Fibroblast of villous mesenchyme (primary cell): ENCODE measurements at regions not wholly inside any gene's neighbourhood (a gene's known extent, or its start where the extent isn't known, plus 50 kb on each side); places are given as distances from the start of the nearest gene placed in this dataset.

Experiments used
- DNase-seq: peaks from one replicate; pipeline ENCODE4 v3.0.0-alpha.2; 2010; ENCODE audit warnings: low read depth
- H3K4me3 ChIP-seq: 2 replicates; pipeline ENCODE4 v1.5.1; 2011; ENCODE audit warnings: low read depth, mild to moderate bottlenecking, low read length
- TF ChIP-seq, protein P1 (sequence below): IDR thresholded peaks from 2 replicates; pipeline ENCODE4 v1.5.1; 2012; ENCODE audit warnings: low read depth, mild to moderate bottlenecking, low read length; ENCODE audit not compliant: insufficient read depth

DNA sequence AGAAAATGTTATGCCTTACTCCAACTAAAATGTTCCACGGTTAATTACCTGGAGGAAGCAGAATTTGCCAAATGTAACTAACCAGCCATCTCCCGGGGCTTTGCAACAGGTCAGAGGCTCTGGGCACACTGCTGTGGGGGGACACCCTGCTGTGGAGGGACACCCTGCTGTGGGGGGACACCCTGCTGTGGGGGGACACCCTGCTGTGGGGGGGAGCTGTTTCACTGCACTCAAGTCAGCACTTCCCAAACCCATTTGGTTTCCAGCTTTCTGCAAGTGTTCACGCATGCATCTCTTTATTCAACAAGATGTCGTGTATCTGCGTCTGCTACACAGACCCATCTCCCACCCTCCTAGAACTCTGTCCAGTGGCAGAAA, 239.5 kb downstream of the C16orf95 start:
- no peak for DNase-seq
- TF ChIP-seq, protein P1, sequence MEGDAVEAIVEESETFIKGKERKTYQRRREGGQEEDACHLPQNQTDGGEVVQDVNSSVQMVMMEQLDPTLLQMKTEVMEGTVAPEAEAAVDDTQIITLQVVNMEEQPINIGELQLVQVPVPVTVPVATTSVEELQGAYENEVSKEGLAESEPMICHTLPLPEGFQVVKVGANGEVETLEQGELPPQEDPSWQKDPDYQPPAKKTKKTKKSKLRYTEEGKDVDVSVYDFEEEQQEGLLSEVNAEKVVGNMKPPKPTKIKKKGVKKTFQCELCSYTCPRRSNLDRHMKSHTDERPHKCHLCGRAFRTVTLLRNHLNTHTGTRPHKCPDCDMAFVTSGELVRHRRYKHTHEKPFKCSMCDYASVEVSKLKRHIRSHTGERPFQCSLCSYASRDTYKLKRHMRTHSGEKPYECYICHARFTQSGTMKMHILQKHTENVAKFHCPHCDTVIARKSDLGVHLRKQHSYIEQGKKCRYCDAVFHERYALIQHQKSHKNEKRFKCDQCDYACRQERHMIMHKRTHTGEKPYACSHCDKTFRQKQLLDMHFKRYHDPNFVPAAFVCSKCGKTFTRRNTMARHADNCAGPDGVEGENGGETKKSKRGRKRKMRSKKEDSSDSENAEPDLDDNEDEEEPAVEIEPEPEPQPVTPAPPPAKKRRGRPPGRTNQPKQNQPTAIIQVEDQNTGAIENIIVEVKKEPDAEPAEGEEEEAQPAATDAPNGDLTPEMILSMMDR = no peak
- H3K4me3 ChIP-seq = no peak overlapping the region

DNA sequence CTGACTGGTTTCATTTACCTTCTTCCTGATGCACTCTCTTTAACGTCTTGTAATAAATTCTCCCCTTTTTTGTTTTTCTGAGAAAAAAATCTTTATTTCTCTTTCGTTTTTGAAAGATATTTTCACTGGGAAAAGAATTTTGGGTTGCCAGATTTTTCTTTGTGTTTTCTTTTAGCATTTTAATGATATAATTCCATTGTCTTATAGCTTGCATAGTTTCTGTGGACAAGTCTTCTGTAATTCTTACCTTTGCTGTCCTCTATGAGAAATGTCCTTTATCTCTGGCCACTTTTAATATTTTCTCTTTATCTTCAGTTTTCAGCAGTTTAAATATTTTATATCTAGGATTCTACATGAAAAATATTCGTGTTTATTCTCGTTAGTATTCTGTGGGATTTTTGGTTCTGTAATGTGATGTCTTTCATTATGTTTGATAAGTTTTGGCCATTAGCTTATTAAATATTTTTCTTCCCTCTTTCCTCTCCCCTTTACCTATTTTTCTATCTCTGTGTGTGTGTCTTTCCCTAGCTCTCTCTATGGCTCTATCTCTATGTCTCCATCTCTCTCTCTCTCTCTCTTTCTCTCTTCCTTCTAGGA, 236.5 kb downstream of the C16orf95 start:
- TF ChIP-seq, protein P1 = no peak
- no peak overlapping the region for H3K4me3 ChIP-seq
- no peak for DNase-seq

DNA sequence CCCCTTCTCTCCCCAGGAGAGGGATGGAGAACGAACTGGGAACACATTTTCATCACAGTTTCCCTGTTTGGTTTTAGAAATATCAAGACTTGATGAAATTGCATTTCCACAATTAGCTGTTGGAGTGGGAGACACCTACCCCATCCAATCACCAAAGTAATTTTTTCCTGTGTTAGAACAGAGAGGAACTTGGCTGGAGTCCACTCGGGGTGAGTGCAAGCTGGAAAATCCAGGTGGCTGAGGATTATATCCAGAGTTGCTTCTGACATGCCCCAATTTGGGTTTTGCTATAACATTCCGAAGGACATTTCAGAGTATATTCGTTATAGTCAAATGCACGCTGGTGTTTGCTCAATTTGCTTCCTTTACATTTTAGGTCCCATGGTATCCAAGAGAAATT, 231.8 kb downstream of the C16orf95 start:
- no peak overlapping the region for H3K4me3 ChIP-seq
- DNase-seq = no peak
- TF ChIP-seq, protein P1 = no peak

DNA sequence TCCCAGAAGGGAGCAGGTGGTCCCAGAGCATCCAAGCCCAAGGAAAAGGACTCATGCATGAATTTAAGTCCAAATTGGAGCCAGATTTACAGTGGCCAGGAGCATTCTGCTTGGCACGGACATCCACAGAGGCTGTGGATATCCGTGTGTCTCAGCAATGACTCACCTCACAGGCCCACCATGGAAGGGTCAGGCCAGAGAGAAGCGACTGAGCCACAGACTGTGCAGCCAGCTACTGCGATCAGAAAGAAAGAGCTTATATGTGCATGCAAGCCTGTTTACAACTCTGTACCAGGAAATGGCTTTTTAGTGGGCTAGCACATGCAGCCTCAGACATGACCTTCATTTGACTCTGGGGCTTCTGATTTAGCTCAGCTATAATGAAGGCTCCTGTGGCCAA, 231.0 kb downstream of the C16orf95 start:
- TF ChIP-seq, protein P1 = no peak
- DNase-seq = no peak
- H3K4me3 ChIP-seq = no peak overlapping the region

DNA sequence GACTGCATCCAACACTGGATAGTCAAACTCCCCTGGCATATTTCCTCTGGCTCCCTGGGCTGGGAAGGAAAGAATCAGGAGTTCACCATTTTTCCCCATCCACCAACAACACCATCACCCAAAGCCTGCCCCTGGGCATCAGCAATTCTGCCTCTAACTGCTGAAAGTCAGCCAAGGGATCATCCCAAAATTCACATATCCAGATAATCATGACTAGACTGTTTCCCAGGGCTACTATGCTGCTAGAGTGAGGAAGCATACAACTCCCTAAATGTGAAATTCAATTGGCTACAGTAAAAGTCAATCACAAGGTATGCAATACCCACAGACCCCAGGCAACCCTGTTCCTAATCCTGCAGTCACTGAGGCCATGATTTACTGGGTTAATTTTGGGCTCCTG, 230.6 kb downstream of the C16orf95 start:
- TF ChIP-seq, protein P1 = no peak
- no peak for DNase-seq
- no peak overlapping the region for H3K4me3 ChIP-seq

DNA sequence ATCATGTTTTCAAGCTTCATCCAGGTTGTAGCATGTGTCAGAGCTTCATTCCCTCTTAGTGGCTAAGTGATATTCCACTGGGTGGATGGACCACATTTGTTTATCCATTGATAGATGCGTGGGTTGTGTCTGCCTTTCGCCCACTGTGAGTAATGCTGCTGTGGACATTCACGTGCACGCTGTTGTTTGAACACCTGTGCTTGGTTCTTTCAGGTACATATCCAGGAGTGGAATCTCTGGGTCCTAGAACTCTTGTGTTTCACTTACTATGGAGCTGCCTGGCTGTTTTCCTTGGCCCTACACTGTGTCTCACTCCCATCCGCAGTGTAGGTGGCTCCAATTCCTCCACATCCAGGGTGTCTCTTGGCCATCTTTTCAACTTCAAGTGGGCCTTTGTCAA, 224.2 kb downstream of the C16orf95 start:
- no peak overlapping the region for H3K4me3 ChIP-seq
- TF ChIP-seq, protein P1 = no peak
- DNase-seq = no peak
